OCI-LY1 (cell line): ENCODE measurements at regions not wholly inside any gene's neighbourhood (a gene's known extent, or its start where the extent isn't known, plus 50 kb on each side); places are given as distances from the start of the nearest gene placed in this dataset.

Experiments used
- H2AFZ ChIP-seq: fragments of 200-600 bp; sonication (generic), shearing (Covaris generic); 2 replicates; pipeline ENCODE4 v1.6.0; 2014; ENCODE audit warnings: antibody characterized with exemption, mild to moderate bottlenecking, low read length
- H3F3A ChIP-seq: fragments of 200-600 bp; sonication (generic), shearing (Covaris generic); 2 replicates; pipeline ENCODE4 v1.6.0; 2014; ENCODE audit warnings: mild to moderate bottlenecking, antibody characterized with exemption, low read length, moderate library complexity; ENCODE audit not compliant: insufficient read depth
- H3K27ac ChIP-seq: fragments of 200-600 bp; sonication (generic); 2 replicates; pipeline ENCODE4 v1.5.1; 2014; ENCODE audit warnings: low read length, mixed run types, mild to moderate bottlenecking, low read depth; ENCODE audit not compliant: poor library complexity, severe bottlenecking
- H3K27me3 ChIP-seq: fragments of 200-600 bp; sonication (generic); 2 replicates; pipeline ENCODE4 v1.6.0; 2014; ENCODE audit warnings: antibody characterized with exemption, mild to moderate bottlenecking, low read length, moderate library complexity; ENCODE audit not compliant: insufficient read depth
- H3K36me3 ChIP-seq: fragments of 200-600 bp; sonication (generic); 2 replicates; pipeline ENCODE4 v1.6.1; 2014; ENCODE audit warnings: mild to moderate bottlenecking, antibody characterized with exemption, low read length, moderate library complexity, mixed read lengths; ENCODE audit not compliant: insufficient read depth
- H3K4me1 ChIP-seq: fragments of 200-600 bp; sonication (generic); 2 replicates; pipeline ENCODE4 v1.5.1; 2014; ENCODE audit warnings: mild to moderate bottlenecking, low read length, moderate library complexity; ENCODE audit not compliant: insufficient read depth, severe bottlenecking
- H3K4me2 ChIP-seq: fragments of 200-600 bp; sonication (generic), shearing (Covaris generic); 2 replicates; pipeline ENCODE4 v1.6.1; 2014; ENCODE audit warnings: low read length
- H3K4me3 ChIP-seq: fragments of 200-600 bp; sonication (generic); 2 replicates; pipeline ENCODE4 v1.5.1; 2014; ENCODE audit warnings: low read length, low read depth, mild to moderate bottlenecking, mixed read lengths; ENCODE audit not compliant: poor library complexity, severe bottlenecking
- H3K79me2 ChIP-seq: fragments of 200-600 bp; shearing (Covaris generic); 2 replicates; pipeline ENCODE4 v1.6.1; 2016; ENCODE audit warnings: mixed run types, low read length, mixed read lengths; ENCODE audit not compliant: insufficient read depth
- H3K9ac ChIP-seq: fragments of 200-600 bp; sonication (generic), shearing (Covaris generic); 2 replicates; pipeline ENCODE4 v1.6.1; 2014; ENCODE audit warnings: mild to moderate bottlenecking, low read length, mixed read lengths
- H3K9me2 ChIP-seq: fragments of 200-600 bp; sonication (generic), shearing (Covaris generic); 2 replicates; pipeline ENCODE4 v1.6.1; 2014; ENCODE audit warnings: low read depth, mild to moderate bottlenecking, low read length, mixed read lengths
- H3K9me3 ChIP-seq: fragments of 200-600 bp; shearing (Covaris generic); 2 replicates; pipeline ENCODE4 v1.6.1; 2014; ENCODE audit warnings: low read length, mixed read lengths
- H4K20me1 ChIP-seq: fragments of 200-600 bp; sonication (generic), shearing (Covaris generic); 2 replicates; pipeline ENCODE4 v1.6.0; 2016; ENCODE audit warnings: mild to moderate bottlenecking, low read length; ENCODE audit not compliant: insufficient read depth
- CTCF ChIP-seq: fragments of 200-600 bp; sonication (generic), shearing (Covaris generic); IDR thresholded peaks from 2 replicates; pipeline ENCODE4 v1.5.1; 2017; ENCODE audit warnings: mild to moderate bottlenecking, antibody characterized with exemption, low read length, moderate library complexity, mixed read lengths
- EZH2 ChIP-seq: fragments of 200-600 bp; sonication (generic), shearing (Covaris generic); IDR thresholded peaks from 2 replicates; pipeline ENCODE4 v1.8.0; 2017; ENCODE audit warnings: borderline replicate concordance, mixed run types, mild to moderate bottlenecking, antibody characterized with exemption, low read length, moderate library complexity, mixed read lengths

DNA sequence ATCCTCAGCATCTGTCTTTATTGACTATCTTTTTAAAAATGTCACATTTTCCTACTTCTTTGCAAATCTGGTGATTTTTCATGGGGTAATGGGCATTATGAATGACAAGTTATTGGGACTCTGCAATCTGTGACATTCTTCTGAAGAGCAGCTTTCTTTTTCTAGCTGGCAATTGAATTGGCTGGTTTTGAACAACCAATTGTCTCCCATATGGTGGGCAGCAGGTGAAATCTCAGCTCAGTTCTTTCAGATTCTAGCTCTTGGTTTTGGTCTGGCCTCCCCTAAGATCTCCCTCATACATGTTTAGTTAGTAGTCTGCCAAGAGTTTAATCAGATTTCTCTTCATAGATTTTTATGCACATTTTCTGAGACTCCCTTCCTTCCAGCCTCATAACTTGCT is 107.9 kb upstream of the EPB41L3 start:
- Histone ChIP-seq H3K27ac (no peak overlapping the region), H3K79me2 (no peaks in the 10 kb centered on the region)

DNA sequence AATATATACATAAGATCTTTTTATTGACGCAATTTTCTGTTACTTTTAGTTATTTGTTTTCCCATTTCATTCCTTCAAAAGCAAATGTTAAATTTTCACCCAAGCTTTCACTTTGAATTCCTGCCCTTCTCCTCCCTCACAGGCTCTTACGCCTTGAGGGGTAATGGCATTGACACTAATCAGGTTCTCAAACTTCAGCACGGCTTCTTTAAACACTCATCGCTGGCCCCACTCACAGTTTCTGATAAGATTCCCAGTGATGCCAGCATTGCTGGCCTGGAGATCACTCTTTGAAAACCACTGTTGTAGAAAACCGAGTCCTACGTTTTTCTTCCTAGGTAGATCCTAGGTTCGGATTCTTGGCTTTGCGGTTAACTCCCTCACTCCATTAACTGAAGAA is 105.6 kb upstream of the EPB41L3 start:
- Histone ChIP-seq H3K4me1 (no peaks in the 10 kb centered on the region), H4K20me1 (no peaks in the 10 kb centered on the region), H3F3A (no peaks in the 10 kb centered on the region), H3K4me3 (no peak overlapping the region), H3K9me3 (no peaks in the 10 kb centered on the region), H3K36me3 (no peaks in the 10 kb centered on the region), H3K9ac (no peak overlapping the region), H2AFZ (no peak overlapping the region), H3K27ac (no peak overlapping the region), H3K9me2 (no peaks in the 10 kb centered on the region), H3K4me2 (no peak overlapping the region), H3K79me2 (no peaks in the 10 kb centered on the region), H3K27me3 (no peaks in the 10 kb centered on the region)
- no peak for TF ChIP-seq EZH2
- no peak for TF ChIP-seq CTCF

More for the DNA sequence above, 107.9 kb upstream of the EPB41L3 start:
- no peaks in the 10 kb centered on the region for H3K36me3 ChIP-seq
- no peak overlapping the region for H3K4me3 ChIP-seq
- H3K4me1 ChIP-seq, result no peaks in the 10 kb centered on the region
- H3F3A ChIP-seq, result no peaks in the 10 kb centered on the region
- no peak overlapping the region for H3K4me2 ChIP-seq
- H3K27me3 ChIP-seq, result no peaks in the 10 kb centered on the region
- H2AFZ ChIP-seq, result no peak overlapping the region
- no peaks in the 10 kb centered on the region for H3K9me2 ChIP-seq
- H4K20me1 ChIP-seq, result no peaks in the 10 kb centered on the region
- no peak for TF ChIP-seq EZH2
- TF ChIP-seq CTCF, result no peak
- no peaks in the 10 kb centered on the region for H3K9me3 ChIP-seq
- no peak overlapping the region for H3K9ac ChIP-seq

GRCh38 chr18:5646739-5647138 is 102.9 kb upstream of the EPB41L3 start:
- H4K20me1 ChIP-seq, result no peaks in the 10 kb centered on the region
- no peaks in the 10 kb centered on the region for H3K36me3 ChIP-seq
- no peak overlapping the region for H3K4me2 ChIP-seq
- H3K9me3 ChIP-seq, result no peaks in the 10 kb centered on the region
- no peaks in the 10 kb centered on the region for H3K27me3 ChIP-seq
- H3K4me3 ChIP-seq, result no peak overlapping the region
- no peak for TF ChIP-seq EZH2
- no peak for TF ChIP-seq CTCF
- H3K9me2 ChIP-seq, result no peaks in the 10 kb centered on the region
- no peaks in the 10 kb centered on the region for H3K79me2 ChIP-seq
- H3K27ac ChIP-seq, result no peak overlapping the region
- no peak overlapping the region for H3K9ac ChIP-seq
- H3F3A ChIP-seq, result no peaks in the 10 kb centered on the region
- no peaks in the 10 kb centered on the region for H3K4me1 ChIP-seq
- H2AFZ ChIP-seq, result no peak overlapping the region
